Calu3 (cell line): ENCODE measurements at regions not wholly inside any gene's neighbourhood (a gene's known extent, or its start where the extent isn't known, plus 50 kb on each side); places are given as distances from the start of the nearest gene placed in this dataset.

ENCODE experiments used
- BruUV-seq: library from RNA; stranded (reverse); fragments of 400-500 nt; replicated peaks from 2 replicates; lab custom pipeline; 2021; lab: Mats Ljungman, UMichigan
- CTCF ChIA-PET: fragments of 300-600 bp; sonication (Branson Sonifier 250); formaldehyde crosslinking; loops from one replicate; lab custom pipeline; 2022; ENCODE audit warnings: antibody characterized with exemption; lab: Charles Lee
- DNase-seq: peaks from one replicate; pipeline ENCODE4 v3.0.0; 2022
- H3K27ac Mint-ChIP-seq: one replicate; pipeline ENCODE4 v1.8.0; 2022; ENCODE audit warnings: mixed read lengths; ENCODE audit not compliant: unreplicated experiment
- H3K27me3 Mint-ChIP-seq: one replicate; pipeline ENCODE4 v1.8.0; 2022; ENCODE audit warnings: mixed read lengths; ENCODE audit not compliant: unreplicated experiment
- H3K36me3 Mint-ChIP-seq: one replicate; pipeline ENCODE4 v1.8.0; 2022; ENCODE audit warnings: mild to moderate bottlenecking, moderate library complexity, mixed read lengths; ENCODE audit not compliant: insufficient read depth, unreplicated experiment
- H3K4me1 Mint-ChIP-seq: one replicate; pipeline ENCODE4 v1.8.0; 2022; ENCODE audit warnings: mild to moderate bottlenecking, low read depth, mixed read lengths; ENCODE audit not compliant: unreplicated experiment
- H3K4me3 Mint-ChIP-seq: one replicate; pipeline ENCODE4 v1.8.0; 2022; ENCODE audit warnings: mild to moderate bottlenecking, low read depth, moderate library complexity, mixed read lengths; ENCODE audit not compliant: unreplicated experiment
- H3K9me3 Mint-ChIP-seq: one replicate; pipeline ENCODE4 v1.8.0; 2022; ENCODE audit warnings: low read depth, mixed read lengths; ENCODE audit not compliant: unreplicated experiment
- intact Hi-C: fragments of 100-400 bp; cut with micrococcal nuclease; formaldehyde crosslinking; loops from one replicate; pipeline ENCODE4 v1.10.0; 2022; ENCODE audit not compliant: unreplicated experiment
- TF ChIP-seq, protein P1 (sequence below): fragments of 200-600 bp; IDR thresholded peaks from one replicate; pipeline ENCODE4 v1.8.0; 2022; ENCODE audit warnings: antibody characterized with exemption; ENCODE audit not compliant: unreplicated experiment

GRCh38 chr12:75568801-75569200, 57.4 kb upstream of the KRR1 start:
- no peaks in the 10 kb centered on the region for H3K36me3 Mint-ChIP-seq
- peaks cover 46% of the 10 kb centered on the region for H3K4me1 Mint-ChIP-seq
- peaks cover 20% of the 10 kb centered on the region for H3K9me3 Mint-ChIP-seq
- intact Hi-C loops = no loop called here
- no peak overlapping the region for H3K27ac Mint-ChIP-seq
- H3K27me3 Mint-ChIP-seq = no peaks in the 10 kb centered on the region
- H3K4me3 Mint-ChIP-seq = no peak overlapping the region
- TF ChIP-seq, protein P1, sequence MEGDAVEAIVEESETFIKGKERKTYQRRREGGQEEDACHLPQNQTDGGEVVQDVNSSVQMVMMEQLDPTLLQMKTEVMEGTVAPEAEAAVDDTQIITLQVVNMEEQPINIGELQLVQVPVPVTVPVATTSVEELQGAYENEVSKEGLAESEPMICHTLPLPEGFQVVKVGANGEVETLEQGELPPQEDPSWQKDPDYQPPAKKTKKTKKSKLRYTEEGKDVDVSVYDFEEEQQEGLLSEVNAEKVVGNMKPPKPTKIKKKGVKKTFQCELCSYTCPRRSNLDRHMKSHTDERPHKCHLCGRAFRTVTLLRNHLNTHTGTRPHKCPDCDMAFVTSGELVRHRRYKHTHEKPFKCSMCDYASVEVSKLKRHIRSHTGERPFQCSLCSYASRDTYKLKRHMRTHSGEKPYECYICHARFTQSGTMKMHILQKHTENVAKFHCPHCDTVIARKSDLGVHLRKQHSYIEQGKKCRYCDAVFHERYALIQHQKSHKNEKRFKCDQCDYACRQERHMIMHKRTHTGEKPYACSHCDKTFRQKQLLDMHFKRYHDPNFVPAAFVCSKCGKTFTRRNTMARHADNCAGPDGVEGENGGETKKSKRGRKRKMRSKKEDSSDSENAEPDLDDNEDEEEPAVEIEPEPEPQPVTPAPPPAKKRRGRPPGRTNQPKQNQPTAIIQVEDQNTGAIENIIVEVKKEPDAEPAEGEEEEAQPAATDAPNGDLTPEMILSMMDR = no peak
- DNase-seq = no peak
- no TSS peak for BruUV-seq
- CTCF ChIA-PET = no interaction called here

DNA sequence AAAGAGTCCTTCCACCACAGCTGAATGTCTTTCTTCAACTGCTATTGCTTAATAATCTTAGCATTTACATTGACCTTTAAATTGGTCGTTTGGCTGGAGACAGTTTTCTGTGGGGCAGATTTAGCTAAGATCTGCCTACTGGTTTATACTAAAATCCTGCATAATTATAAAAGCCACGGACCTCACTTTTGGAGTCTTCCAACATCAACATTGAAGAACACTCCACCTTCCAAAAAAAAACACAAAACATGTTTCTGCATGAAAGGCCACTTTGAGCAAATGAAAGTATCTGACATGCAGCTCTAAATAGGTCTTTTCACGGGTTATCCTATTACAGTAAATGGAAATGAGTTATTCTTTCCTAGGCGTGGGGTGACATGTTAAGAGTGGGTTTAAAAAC, 57.0 kb upstream of the KRR1 start:
- CTCF ChIA-PET = interaction anchor here (0.9 kb wide), 1 partner anchor 198 kb away, joined by 3 read pairs; no protein-coding TSS in a partner anchor

GRCh38 chr12:75565795-75566194, 54.4 kb upstream of the KRR1 start:
- Mint-ChIP-seq H3K4me1 (peaks cover 20% of the 10 kb centered on the region), H3K4me3 (no peak overlapping the region), H3K9me3 (peaks cover 5% of the 10 kb centered on the region), H3K36me3 (no peaks in the 10 kb centered on the region), H3K27ac (no peak overlapping the region), H3K27me3 (no peaks in the 10 kb centered on the region)
- CTCF ChIA-PET = no interaction called here
- DNase-seq = no peak
- intact Hi-C loops = loop anchor here (2.0 kb wide), 1 partner anchor 75 kb away; no protein-coding TSS in a partner anchor
- no TSS peak for BruUV-seq
- TF ChIP-seq, protein P1 = no peak

More for the DNA sequence above, 57.0 kb upstream of the KRR1 start:
- TF ChIP-seq, protein P1 = no peak
- DNase-seq = no peak
- no peaks in the 10 kb centered on the region for H3K27me3 Mint-ChIP-seq
- H3K27ac Mint-ChIP-seq = no peak overlapping the region
- peaks cover 20% of the 10 kb centered on the region for H3K9me3 Mint-ChIP-seq
- H3K4me1 Mint-ChIP-seq = peaks cover 46% of the 10 kb centered on the region
- no peak overlapping the region for H3K4me3 Mint-ChIP-seq
- intact Hi-C loops = no loop called here
- no TSS peak for BruUV-seq
- H3K36me3 Mint-ChIP-seq = no peaks in the 10 kb centered on the region

- DNase-seq = no peak
- H3K27ac Mint-ChIP-seq = no peak overlapping the region
- H3K9me3 Mint-ChIP-seq = peaks cover 5% of the 10 kb centered on the region
- no TSS peak for BruUV-seq
- no peaks in the 10 kb centered on the region for H3K36me3 Mint-ChIP-seq
- H3K4me3 Mint-ChIP-seq = no peak overlapping the region
- TF ChIP-seq, protein P1 = no peak
- no peaks in the 10 kb centered on the region for H3K27me3 Mint-ChIP-seq
- H3K4me1 Mint-ChIP-seq = peaks cover 20% of the 10 kb centered on the region
- CTCF ChIA-PET = no interaction called here
- intact Hi-C loops = loop anchor here (2.0 to 5.0 kb wide), 4 partner anchors 76 to 412 kb away; no protein-coding TSS in a partner anchor
Measured at GRCh38 chr12:75564852-75565251, 53.4 kb upstream of the KRR1 start.
